Lung (tissue), 11 donors: ENCODE measurements at regions not wholly inside any gene's neighbourhood (a gene's known extent, or its start where the extent isn't known, plus 50 kb on each side); places are given as distances from the start of the nearest gene placed in this dataset.
"Not testable (repeated sequence)": the region's sequence is repeated elsewhere in the genome, so short reads cannot be mapped to it uniquely, and the experiment has no call there.

Experiments used
- ATAC-seq: fragments of 200-7000 bp; cut with Tn5 transposase; one replicate; pipeline ENCODE4 v1.9.1; 2020; ENCODE audit warnings: moderate number of reproducible peaks; ENCODE audit not compliant: insufficient read depth, low FRiP score
- DNase-seq, 3 donors: peaks; one replicate each; pipeline ENCODE4 v3.0.0-alpha.2; 2013 to 2017
- H3K27ac ChIP-seq, 2 donors: one replicate each; pipeline ENCODE4 v1.5.1; 2013; ENCODE audit warnings: mild to moderate bottlenecking in 2 of 2, moderate library complexity in 2 of 2, control low read depth in 1 of 2, inconsistent platforms in 1 of 2, low read depth in 1 of 2, low read length in 1 of 2
- H3K27me3 ChIP-seq, 3 donors: one replicate each; pipeline ENCODE4 v1.5.1; 2013; ENCODE audit warnings: low read length in 2 of 3; ENCODE audit not compliant: control insufficient read depth in 3 of 3, insufficient read depth in 3 of 3
- H3K36me3 ChIP-seq, 4 donors: one replicate each; pipeline ENCODE4 v1.5.1; 2013; ENCODE audit warnings: low read length in 4 of 4, mild to moderate bottlenecking in 1 of 4, moderate library complexity in 1 of 4; ENCODE audit not compliant: control insufficient read depth in 4 of 4, insufficient read depth in 4 of 4
- H3K4me1 ChIP-seq, 5 donors: one replicate each; pipeline ENCODE4 v1.5.1; 2013; ENCODE audit warnings: low read length in 5 of 5, mild to moderate bottlenecking in 2 of 5, moderate library complexity in 1 of 5; ENCODE audit not compliant: control insufficient read depth in 5 of 5, insufficient read depth in 5 of 5
- H3K4me3 ChIP-seq: one replicate; pipeline ENCODE4 v1.5.1; 2013; ENCODE audit warnings: mild to moderate bottlenecking, control low read depth, moderate library complexity
- H3K9ac ChIP-seq, 2 donors: one replicate each; pipeline ENCODE4 v1.5.1; 2013; ENCODE audit warnings: low read length in 2 of 2, control low read depth in 1 of 2; ENCODE audit not compliant: insufficient read depth in 1 of 2
- H3K9me3 ChIP-seq, 4 donors: one replicate each; pipeline ENCODE4 v1.5.1; 2013; ENCODE audit warnings: low read length in 3 of 4, mild to moderate bottlenecking in 1 of 4, moderate library complexity in 1 of 4; ENCODE audit not compliant: control insufficient read depth in 4 of 4, insufficient read depth in 3 of 4
- CTCF ChIP-seq: IDR thresholded peaks from 2 replicates; pipeline ENCODE4 v1.5.1; 2012; ENCODE audit warnings: mild to moderate bottlenecking; ENCODE audit errors: control extremely low read depth, extremely low read depth
- WGBS, 2 donors: extraction: QIAGEN DNeasy Blood & Tissue Kit; methylation state at CpG; one replicate each; pipeline ENCODE4 v1.1.7; 2013; 5-methylcytosine and 5-hydroxymethylcytosine counted together
- donor health status: control.
- donor health status: control.
- donor health status: Bipolar disorder and iron deficiency.
- donor health status: healthy.
- donor health status: DM: yes; HTN: yes; CAD: no.

- H3K27me3 ChIP-seq, result no peaks in the 10 kb centered on the region
- no peaks in the 10 kb centered on the region for H3K9me3 ChIP-seq
- TF ChIP-seq CTCF, result no peak
- H3K36me3 ChIP-seq, result no peaks in the 10 kb centered on the region
- H3K4me1 ChIP-seq, result peaks cover 0 to 21% (median 7%) of the 10 kb centered on the region in 5 donors
- no peak overlapping the region for H3K4me3 ChIP-seq
- DNase-seq (peak in 2 of 3 donors; percentile 12 to 42), ATAC-seq (no peak)
- 72 to 78% methylated on average over 6 of the region's 6 CpGs for WGBS, 2 donors
- no peak overlapping the region for H3K9ac ChIP-seq
- H3K27ac ChIP-seq, result no peak overlapping the region
Observed at GRCh38 chr14:104419865-104420505, 159.6 kb upstream of the C14orf180 start.

GRCh38 chr14:104420523-104420922 is 159.0 kb upstream of the C14orf180 start:
- not testable (repeated sequence) for H3K27ac ChIP-seq, H3K36me3 ChIP-seq, H3K4me3 ChIP-seq, H3K27me3 ChIP-seq, H3K9me3 ChIP-seq, ATAC-seq, DNase-seq, H3K9ac ChIP-seq
- H3K4me1 ChIP-seq, result peaks cover 0 to 24% (median 7%) of the 10 kb centered on the region in 5 donors
- 88 to 93% methylated on average over 3 of the region's 3 CpGs for WGBS, 2 donors

GRCh38 chr14:104420990-104421389 is 158.6 kb upstream of the C14orf180 start:
- Histone ChIP-seq H3K27me3 (no peaks in the 10 kb centered on the region), H3K9me3 (no peaks in the 10 kb centered on the region), H3K4me3 (no peak overlapping the region), H3K9ac (no peak overlapping the region), H3K4me1 (peaks cover 0 to 28% (median 7%) of the 10 kb centered on the region in 5 donors), H3K36me3 (no peaks in the 10 kb centered on the region), H3K27ac (no peak overlapping the region)
- no peak for ATAC-seq
- no peak for DNase-seq
- 90 to 96% methylated on average over 13 of the region's 13 CpGs for WGBS, 2 donors
- no peak for TF ChIP-seq CTCF

- Histone ChIP-seq H3K4me1 (peaks cover 0 to 32% (median 7%) of the 10 kb centered on the region in 5 donors), H3K9ac (no peak overlapping the region), H3K4me3 (no peak overlapping the region), H3K27me3 (no peaks in the 10 kb centered on the region), H3K27ac (no peak overlapping the region), H3K9me3 (no peaks in the 10 kb centered on the region), H3K36me3 (no peaks in the 10 kb centered on the region)
- WGBS, 2 donors, result 90 to 91% methylated on average over 4 of the region's 4 CpGs
- no peak for TF ChIP-seq CTCF
- no peak for ATAC-seq
- no peak for DNase-seq
Observed at GRCh38 chr14:104421401-104421821, 158.2 kb upstream of the C14orf180 start.
